Parathyroid adenoma (tissue), 2 donors: ENCODE measurements at regions not wholly inside any gene's neighbourhood (a gene's known extent, or its start where the extent isn't known, plus 50 kb on each side); places are given as distances from the start of the nearest gene placed in this dataset.
"Not testable (repeated sequence)": the region's sequence is repeated elsewhere in the genome, so short reads cannot be mapped to it uniquely, and the experiment has no call there.

Experiments
- H2AFZ ChIP-seq: fragments of 300-600 bp; sonication (generic); one replicate; pipeline ENCODE4 v1.7.0; 2017; ENCODE audit warnings: antibody characterized with exemption, mild to moderate bottlenecking
- H3K27ac ChIP-seq: fragments of 300-600 bp; sonication (generic); one replicate; pipeline ENCODE4 v1.7.0; 2017
- H3K27me3 ChIP-seq: fragments of 300-600 bp; sonication (generic); one replicate; pipeline ENCODE4 v1.7.0; 2017; ENCODE audit warnings: low read length; ENCODE audit not compliant: control insufficient read depth, insufficient read depth
- H3K36me3 ChIP-seq: fragments of 300-600 bp; sonication (generic); one replicate; pipeline ENCODE4 v1.7.0; 2017; ENCODE audit warnings: low read length; ENCODE audit not compliant: control insufficient read depth, insufficient read depth
- H3K4me1 ChIP-seq: fragments of 300-600 bp; sonication (generic); one replicate; pipeline ENCODE4 v1.7.0; 2017; ENCODE audit warnings: control low read depth
- H3K4me2 ChIP-seq: fragments of 300-600 bp; sonication (generic); one replicate; pipeline ENCODE4 v1.7.0; 2017; ENCODE audit warnings: low read length
- H3K4me3 ChIP-seq: fragments of 300-600 bp; sonication (generic); one replicate; pipeline ENCODE4 v1.7.0; 2017; ENCODE audit warnings: low read depth, low read length
- H3K79me2 ChIP-seq: fragments of 300-600 bp; sonication (generic); one replicate; pipeline ENCODE4 v1.7.0; 2017; ENCODE audit warnings: control low read depth
- H3K9ac ChIP-seq: fragments of 300-600 bp; sonication (generic); one replicate; pipeline ENCODE4 v1.7.0; 2017; ENCODE audit warnings: mild to moderate bottlenecking
- H3K9me3 ChIP-seq: fragments of 300-600 bp; sonication (generic); one replicate; pipeline ENCODE4 v1.7.0; 2017; ENCODE audit warnings: low read length; ENCODE audit not compliant: control insufficient read depth
- TF ChIP-seq, protein P1 (sequence below): fragments of 300-600 bp; sonication (generic); IDR thresholded peaks from one replicate; pipeline ENCODE4 v1.7.0; 2017; ENCODE audit warnings: antibody characterized with exemption, mild to moderate bottlenecking
- donor health status: primary hyperparathyroidism.

DNA sequence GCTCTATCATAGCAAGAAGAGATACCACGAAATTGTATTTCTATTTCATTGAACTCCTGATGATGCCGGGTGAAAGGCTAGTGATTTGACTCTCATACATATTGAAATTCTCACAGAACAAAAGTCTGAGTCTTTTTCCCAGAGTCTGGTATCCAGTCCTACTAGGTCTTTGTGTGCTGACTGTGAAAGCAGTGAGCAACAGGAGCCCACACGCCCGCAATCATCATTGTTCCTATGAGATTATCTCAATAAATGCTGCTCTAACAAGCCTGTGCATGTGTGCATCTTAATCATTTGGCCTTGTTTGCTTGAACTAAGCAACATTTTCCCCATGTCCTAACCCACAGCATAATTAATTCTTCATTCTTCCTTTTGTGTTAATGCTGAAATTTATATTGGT, 1466.0 kb downstream of the CDH11 start:
- no peaks in the 10 kb centered on the region for H3K36me3 ChIP-seq
- H3K27me3 ChIP-seq, result no peaks in the 10 kb centered on the region
- H3K27ac ChIP-seq, result no peak overlapping the region
- H3K79me2 ChIP-seq, result no peaks in the 10 kb centered on the region
- no peak overlapping the region for H3K4me2 ChIP-seq
- H2AFZ ChIP-seq, result no peak overlapping the region
- H3K4me3 ChIP-seq, result no peak overlapping the region
- H3K9me3 ChIP-seq, result no peaks in the 10 kb centered on the region
- TF ChIP-seq, protein P1, sequence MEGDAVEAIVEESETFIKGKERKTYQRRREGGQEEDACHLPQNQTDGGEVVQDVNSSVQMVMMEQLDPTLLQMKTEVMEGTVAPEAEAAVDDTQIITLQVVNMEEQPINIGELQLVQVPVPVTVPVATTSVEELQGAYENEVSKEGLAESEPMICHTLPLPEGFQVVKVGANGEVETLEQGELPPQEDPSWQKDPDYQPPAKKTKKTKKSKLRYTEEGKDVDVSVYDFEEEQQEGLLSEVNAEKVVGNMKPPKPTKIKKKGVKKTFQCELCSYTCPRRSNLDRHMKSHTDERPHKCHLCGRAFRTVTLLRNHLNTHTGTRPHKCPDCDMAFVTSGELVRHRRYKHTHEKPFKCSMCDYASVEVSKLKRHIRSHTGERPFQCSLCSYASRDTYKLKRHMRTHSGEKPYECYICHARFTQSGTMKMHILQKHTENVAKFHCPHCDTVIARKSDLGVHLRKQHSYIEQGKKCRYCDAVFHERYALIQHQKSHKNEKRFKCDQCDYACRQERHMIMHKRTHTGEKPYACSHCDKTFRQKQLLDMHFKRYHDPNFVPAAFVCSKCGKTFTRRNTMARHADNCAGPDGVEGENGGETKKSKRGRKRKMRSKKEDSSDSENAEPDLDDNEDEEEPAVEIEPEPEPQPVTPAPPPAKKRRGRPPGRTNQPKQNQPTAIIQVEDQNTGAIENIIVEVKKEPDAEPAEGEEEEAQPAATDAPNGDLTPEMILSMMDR, result no peak
- H3K9ac ChIP-seq, result no peak overlapping the region
- no peaks in the 10 kb centered on the region for H3K4me1 ChIP-seq

DNA sequence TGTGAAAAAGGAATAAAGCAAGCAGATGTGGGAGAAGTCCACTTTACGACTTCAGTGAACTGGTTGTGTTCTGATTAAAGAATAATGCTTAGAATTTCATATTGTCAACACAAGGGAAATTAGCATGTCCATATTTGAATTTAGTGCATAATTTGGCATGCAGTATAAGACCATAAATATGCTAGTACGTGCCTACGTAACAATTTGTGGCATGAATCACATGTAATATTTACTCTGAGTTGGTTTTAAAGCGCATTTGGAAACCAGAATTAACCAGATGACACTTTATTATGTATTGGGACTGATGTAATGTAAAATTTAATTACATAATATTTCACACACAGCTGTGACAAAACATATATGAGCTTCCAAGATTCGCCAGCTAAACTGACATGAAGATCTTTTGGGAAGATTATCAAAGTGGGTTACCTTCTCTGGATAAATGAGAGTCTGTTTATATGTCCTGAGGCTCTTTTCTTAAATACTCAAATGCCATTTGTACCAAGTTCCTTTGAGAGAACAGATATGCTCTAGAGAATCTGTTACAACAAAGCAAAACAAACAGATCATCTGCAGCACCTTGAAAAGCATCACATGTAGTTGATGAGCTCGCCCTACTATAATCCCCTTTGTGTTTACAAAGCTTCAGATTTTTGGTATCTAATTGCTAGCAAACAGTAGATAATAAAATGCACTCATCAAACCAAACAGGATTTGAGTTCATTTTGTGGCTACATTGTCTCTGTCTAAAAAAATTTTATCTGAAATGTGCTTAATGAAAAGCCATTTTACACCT, 1468.6 kb downstream of the CDH11 start:
- Histone ChIP-seq H3K4me3 (no peak overlapping the region), H3K27me3 (no peaks in the 10 kb centered on the region), H2AFZ (no peak overlapping the region), H3K9me3 (no peaks in the 10 kb centered on the region), H3K79me2 (no peaks in the 10 kb centered on the region), H3K27ac (no peak overlapping the region), H3K4me2 (no peak overlapping the region), H3K36me3 (no peaks in the 10 kb centered on the region), H3K4me1 (no peaks in the 10 kb centered on the region), H3K9ac (no peak overlapping the region)
- TF ChIP-seq, protein P1, result no peak

DNA sequence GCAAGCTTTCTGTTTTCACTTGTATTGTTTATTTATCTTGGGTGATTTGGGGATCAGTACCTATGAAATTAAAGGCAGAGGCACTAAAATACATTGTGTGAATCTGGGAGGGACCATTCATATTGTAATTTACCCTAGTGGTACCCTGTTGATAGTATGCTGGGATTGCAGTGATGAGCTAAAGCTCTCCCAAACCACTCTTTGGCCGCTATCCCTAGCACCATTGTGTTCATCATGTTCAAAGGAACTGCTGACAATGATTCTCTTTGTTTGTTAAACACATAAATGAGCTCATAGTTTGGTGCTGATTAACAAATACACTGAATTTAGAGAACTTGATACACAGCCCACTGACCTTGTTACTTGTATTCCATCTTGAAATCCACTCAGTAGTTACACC, 1469.8 kb downstream of the CDH11 start:
- H3K79me2 ChIP-seq, result no peaks in the 10 kb centered on the region

DNA sequence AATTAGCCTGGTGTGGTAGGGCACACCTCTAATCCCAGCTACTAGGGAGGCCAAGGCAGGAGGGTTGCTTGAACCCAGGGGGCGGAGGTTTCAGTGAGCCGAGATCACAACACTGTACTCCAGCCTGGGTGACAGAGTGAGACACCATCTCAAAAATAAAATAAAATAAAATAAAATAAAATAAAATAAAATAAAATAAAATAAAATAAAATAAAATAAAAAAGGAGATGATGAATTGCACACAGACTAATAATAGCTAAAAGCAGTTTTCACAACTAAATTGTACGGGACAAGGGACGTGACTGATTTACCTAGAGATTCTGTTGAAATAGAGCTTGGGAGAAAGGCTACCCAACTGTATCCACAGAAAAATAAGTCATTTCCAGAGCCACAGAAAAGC, 1471.3 kb downstream of the CDH11 start:
- Histone ChIP-seq H3K9me3 (no peaks in the 10 kb centered on the region), H3K36me3 (no peaks in the 10 kb centered on the region), H2AFZ (no peak overlapping the region), H3K27me3 (no peaks in the 10 kb centered on the region), H3K4me1 (no peaks in the 10 kb centered on the region), H3K27ac (no peak overlapping the region), H3K79me2 (no peaks in the 10 kb centered on the region), H3K4me2 (no peak overlapping the region), H3K4me3 (no peak overlapping the region), H3K9ac (no peak overlapping the region)
- TF ChIP-seq, protein P1, result no peak

More for the DNA sequence above, 1469.8 kb downstream of the CDH11 start:
- H3K9me3 ChIP-seq, result no peaks in the 10 kb centered on the region
- H3K4me3 ChIP-seq, result no peak overlapping the region
- TF ChIP-seq, protein P1, result no peak
- no peaks in the 10 kb centered on the region for H3K4me1 ChIP-seq
- no peaks in the 10 kb centered on the region for H3K36me3 ChIP-seq
- no peak overlapping the region for H3K27ac ChIP-seq
- no peak overlapping the region for H3K9ac ChIP-seq
- no peak overlapping the region for H2AFZ ChIP-seq
- no peaks in the 10 kb centered on the region for H3K27me3 ChIP-seq
- H3K4me2 ChIP-seq, result no peak overlapping the region

DNA sequence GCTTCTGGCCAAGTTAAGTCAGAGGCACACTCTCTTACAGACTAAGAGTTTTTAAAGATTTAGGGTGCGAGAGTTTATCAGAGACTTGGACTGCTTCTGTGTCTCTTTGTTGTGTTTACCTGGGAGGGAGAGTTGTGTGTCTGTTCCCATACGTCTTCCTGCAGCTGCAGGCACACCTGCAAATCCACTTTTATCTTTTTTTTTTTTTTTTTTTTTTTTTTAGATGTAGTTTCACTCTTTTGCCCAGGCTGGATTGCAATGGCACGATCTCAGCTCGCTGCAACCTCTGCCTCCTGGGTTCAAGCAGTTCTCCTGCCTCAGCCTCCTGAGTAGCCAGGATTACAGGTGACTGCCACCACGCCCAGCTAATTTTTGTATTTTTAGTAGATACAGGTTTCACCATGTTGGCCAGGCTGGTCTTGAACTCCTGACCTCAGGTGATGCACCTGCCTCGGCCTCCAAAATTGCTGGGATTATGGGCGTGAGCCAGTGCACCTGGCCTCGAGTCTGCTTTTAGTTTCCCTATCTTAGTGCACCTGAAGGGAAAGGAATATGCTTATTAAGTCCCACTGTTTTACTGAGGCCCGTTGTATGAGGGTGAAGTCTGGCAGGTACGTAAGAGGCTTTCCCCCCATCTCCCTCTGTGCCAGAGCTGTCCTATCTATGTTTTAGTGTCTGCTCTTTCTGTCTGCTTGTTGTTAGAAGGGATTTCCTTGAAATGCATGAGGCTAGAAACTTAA, 1488.0 kb downstream of the CDH11 start:
- not testable (repeated sequence) for H3K4me3 ChIP-seq, H3K9ac ChIP-seq, H3K27me3 ChIP-seq, H2AFZ ChIP-seq, H3K36me3 ChIP-seq, H3K27ac ChIP-seq, H3K4me2 ChIP-seq, H3K4me1 ChIP-seq, H3K9me3 ChIP-seq, H3K79me2 ChIP-seq
